ENCODE measurements at regions not wholly inside any gene's neighbourhood (a gene's known extent, or its start where the extent isn't known, plus 50 kb on each side); places are given as distances from the start of the nearest gene placed in this dataset.

DNA sequence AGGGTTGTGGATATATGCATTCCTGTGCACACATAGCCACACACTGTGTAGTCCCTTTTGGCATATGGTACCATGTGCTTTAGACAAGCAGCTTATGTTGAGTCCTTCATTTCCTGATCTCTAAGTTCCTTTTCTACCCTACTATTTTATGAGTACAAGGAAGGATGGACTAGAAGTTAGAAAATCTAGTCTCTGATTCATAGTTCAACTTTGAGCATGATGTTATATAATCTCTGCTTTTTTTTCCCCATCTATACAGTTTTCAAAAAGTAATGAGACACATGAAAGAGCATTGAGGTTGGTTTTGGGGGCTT lies 123.6 kb downstream of the PLEKHG1 start:
- Histone ChIP-seq H3K4me3 (ENCODE audit: low read length) (no peak overlapping the region), H2AFZ (ENCODE audit: low read depth, low read length) (no peak overlapping the region), H3K27ac (ENCODE audit: low read length) (no peak overlapping the region)

DNA sequence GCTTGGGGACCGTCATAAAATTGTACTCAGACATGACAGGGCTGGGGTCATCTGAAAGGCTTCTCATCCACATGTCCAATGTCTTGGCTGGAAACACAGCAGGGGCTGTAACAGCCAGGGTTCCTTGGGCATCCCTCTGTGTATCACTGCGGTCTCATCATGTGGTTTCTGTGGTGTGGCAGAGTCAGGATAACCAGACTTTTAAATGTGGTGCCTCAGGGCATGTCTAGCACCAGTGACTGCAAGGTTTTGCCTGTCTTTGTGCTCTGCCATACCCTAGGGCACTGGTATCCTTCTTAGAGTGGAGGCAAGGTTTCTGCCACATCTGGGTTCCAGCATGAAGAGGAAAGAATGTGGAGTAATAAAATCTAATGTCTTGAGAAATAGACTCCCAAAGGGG lies 124.2 kb downstream of the PLEKHG1 start:
- H3K27me3 ChIP-seq (ENCODE audit: insufficient read depth, low read depth, low read length): no peaks in the 10 kb centered on the region
- peaks cover 56% of the 10 kb centered on the region for H3K79me2 ChIP-seq (replicated peaks; ENCODE audit: insufficient read depth, low read length)
- H3K9me3 ChIP-seq (ENCODE audit: low read length): no peaks in the 10 kb centered on the region
- no peak for TF ChIP-seq TAF1 (IDR thresholded peaks at IDR 0.05; ENCODE audit: low read depth)
- TF ChIP-seq EP300 (conservative IDR thresholded peaks at IDR 0.05; ENCODE audit: poor library complexity, severe bottlenecking): no peak
- no peak overlapping the region for H2AFZ ChIP-seq (ENCODE audit: low read depth, low read length)
- H3K4me2 ChIP-seq (ENCODE audit: low read length): no peak overlapping the region
- H4K20me1 ChIP-seq (ENCODE audit: insufficient read depth): no peaks in the 10 kb centered on the region
- peaks cover 3% of the 10 kb centered on the region for H3F3A ChIP-seq (ENCODE audit: insufficient read depth, low read length, poor library complexity, severe bottlenecking)
- no peak overlapping the region for H3K27ac ChIP-seq (ENCODE audit: low read length)
- H3K36me3 ChIP-seq (ENCODE audit: insufficient read depth, low read length): no peaks in the 10 kb centered on the region
- no peak overlapping the region for H3K9ac ChIP-seq (ENCODE audit: low read length)
- H3K9me2 ChIP-seq (ENCODE audit: insufficient read depth, low read length): no peaks in the 10 kb centered on the region
- H3K4me3 ChIP-seq (ENCODE audit: low read length): no peak overlapping the region

More for the DNA sequence above, 123.6 kb downstream of the PLEKHG1 start:
- Histone ChIP-seq H3K4me2 (ENCODE audit: low read length) (no peak overlapping the region), H3F3A (ENCODE audit: insufficient read depth, low read length, poor library complexity, severe bottlenecking) (peaks cover 3% of the 10 kb centered on the region), H3K9me3 (ENCODE audit: low read length) (no peaks in the 10 kb centered on the region), H4K20me1 (ENCODE audit: insufficient read depth) (no peaks in the 10 kb centered on the region), H3K9me2 (ENCODE audit: insufficient read depth, low read length) (no peaks in the 10 kb centered on the region), H3K9ac (ENCODE audit: low read length) (no peak overlapping the region), H3K36me3 (ENCODE audit: insufficient read depth, low read length) (no peaks in the 10 kb centered on the region), H3K79me2 (replicated peaks; ENCODE audit: insufficient read depth, low read length) (peaks cover 56% of the 10 kb centered on the region), H3K27me3 (ENCODE audit: insufficient read depth, low read depth, low read length) (no peaks in the 10 kb centered on the region)
- TF ChIP-seq, protein P1, sequence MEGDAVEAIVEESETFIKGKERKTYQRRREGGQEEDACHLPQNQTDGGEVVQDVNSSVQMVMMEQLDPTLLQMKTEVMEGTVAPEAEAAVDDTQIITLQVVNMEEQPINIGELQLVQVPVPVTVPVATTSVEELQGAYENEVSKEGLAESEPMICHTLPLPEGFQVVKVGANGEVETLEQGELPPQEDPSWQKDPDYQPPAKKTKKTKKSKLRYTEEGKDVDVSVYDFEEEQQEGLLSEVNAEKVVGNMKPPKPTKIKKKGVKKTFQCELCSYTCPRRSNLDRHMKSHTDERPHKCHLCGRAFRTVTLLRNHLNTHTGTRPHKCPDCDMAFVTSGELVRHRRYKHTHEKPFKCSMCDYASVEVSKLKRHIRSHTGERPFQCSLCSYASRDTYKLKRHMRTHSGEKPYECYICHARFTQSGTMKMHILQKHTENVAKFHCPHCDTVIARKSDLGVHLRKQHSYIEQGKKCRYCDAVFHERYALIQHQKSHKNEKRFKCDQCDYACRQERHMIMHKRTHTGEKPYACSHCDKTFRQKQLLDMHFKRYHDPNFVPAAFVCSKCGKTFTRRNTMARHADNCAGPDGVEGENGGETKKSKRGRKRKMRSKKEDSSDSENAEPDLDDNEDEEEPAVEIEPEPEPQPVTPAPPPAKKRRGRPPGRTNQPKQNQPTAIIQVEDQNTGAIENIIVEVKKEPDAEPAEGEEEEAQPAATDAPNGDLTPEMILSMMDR (IDR thresholded peaks at IDR 0.05; ENCODE audit: poor library complexity, severe bottlenecking): no peak
- TF ChIP-seq POLR2AphosphoS5 (IDR thresholded peaks at IDR 0.05) (no peak), MXI1 (conservative IDR thresholded peaks at IDR 0.05; ENCODE audit: poor library complexity, severe bottlenecking) (no peak), EZH2 (IDR thresholded peaks at IDR 0.05; ENCODE audit: borderline replicate concordance, insufficient read depth, low read length, poor library complexity, severe bottlenecking) (no peak), SMC3 (conservative IDR thresholded peaks at IDR 0.05; ENCODE audit: poor library complexity) (no peak), TAF1 (IDR thresholded peaks at IDR 0.05; ENCODE audit: low read depth) (no peak), EP300 (conservative IDR thresholded peaks at IDR 0.05; ENCODE audit: poor library complexity, severe bottlenecking) (no peak), RAD21 (conservative IDR thresholded peaks at IDR 0.05) (no peak)
- TF ChIP-seq, protein P2, sequence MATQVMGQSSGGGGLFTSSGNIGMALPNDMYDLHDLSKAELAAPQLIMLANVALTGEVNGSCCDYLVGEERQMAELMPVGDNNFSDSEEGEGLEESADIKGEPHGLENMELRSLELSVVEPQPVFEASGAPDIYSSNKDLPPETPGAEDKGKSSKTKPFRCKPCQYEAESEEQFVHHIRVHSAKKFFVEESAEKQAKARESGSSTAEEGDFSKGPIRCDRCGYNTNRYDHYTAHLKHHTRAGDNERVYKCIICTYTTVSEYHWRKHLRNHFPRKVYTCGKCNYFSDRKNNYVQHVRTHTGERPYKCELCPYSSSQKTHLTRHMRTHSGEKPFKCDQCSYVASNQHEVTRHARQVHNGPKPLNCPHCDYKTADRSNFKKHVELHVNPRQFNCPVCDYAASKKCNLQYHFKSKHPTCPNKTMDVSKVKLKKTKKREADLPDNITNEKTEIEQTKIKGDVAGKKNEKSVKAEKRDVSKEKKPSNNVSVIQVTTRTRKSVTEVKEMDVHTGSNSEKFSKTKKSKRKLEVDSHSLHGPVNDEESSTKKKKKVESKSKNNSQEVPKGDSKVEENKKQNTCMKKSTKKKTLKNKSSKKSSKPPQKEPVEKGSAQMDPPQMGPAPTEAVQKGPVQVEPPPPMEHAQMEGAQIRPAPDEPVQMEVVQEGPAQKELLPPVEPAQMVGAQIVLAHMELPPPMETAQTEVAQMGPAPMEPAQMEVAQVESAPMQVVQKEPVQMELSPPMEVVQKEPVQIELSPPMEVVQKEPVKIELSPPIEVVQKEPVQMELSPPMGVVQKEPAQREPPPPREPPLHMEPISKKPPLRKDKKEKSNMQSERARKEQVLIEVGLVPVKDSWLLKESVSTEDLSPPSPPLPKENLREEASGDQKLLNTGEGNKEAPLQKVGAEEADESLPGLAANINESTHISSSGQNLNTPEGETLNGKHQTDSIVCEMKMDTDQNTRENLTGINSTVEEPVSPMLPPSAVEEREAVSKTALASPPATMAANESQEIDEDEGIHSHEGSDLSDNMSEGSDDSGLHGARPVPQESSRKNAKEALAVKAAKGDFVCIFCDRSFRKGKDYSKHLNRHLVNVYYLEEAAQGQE (IDR thresholded peaks at IDR 0.05; ENCODE audit: borderline replicate concordance): no peak

DNA sequence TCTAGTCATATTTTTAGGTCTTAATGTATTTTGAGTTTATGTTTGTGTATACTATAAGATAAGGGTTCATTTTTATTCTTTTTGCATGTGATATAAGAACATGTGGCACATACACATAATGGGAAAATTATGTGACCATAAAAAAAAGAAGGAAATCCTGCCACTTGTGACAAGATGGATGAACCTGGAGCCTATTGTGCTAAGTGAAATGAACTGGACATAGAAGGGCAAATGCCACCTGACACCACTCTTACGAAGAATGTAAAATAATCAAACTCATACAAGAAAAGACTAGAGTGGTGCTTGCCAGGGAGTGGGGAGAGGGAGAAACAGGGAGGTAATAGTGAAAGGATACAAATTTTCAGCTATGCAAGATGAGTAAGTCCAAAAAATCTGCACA lies 126.1 kb downstream of the PLEKHG1 start:
- Histone ChIP-seq H3K27ac (ENCODE audit: low read length) (no peak overlapping the region), H3F3A (ENCODE audit: insufficient read depth, low read length, poor library complexity, severe bottlenecking) (no peaks in the 10 kb centered on the region), H3K9ac (ENCODE audit: low read length) (no peak overlapping the region)

More for the DNA sequence above, 126.1 kb downstream of the PLEKHG1 start:
- Histone ChIP-seq H3K4me2 (ENCODE audit: low read length) (no peak overlapping the region), H3K9me3 (ENCODE audit: low read length) (peaks cover under 1% of the 10 kb centered on the region), H2AFZ (ENCODE audit: low read depth, low read length) (no peak overlapping the region), H3K36me3 (ENCODE audit: insufficient read depth, low read length) (no peaks in the 10 kb centered on the region), H4K20me1 (ENCODE audit: insufficient read depth) (no peaks in the 10 kb centered on the region), H3K79me2 (replicated peaks; ENCODE audit: insufficient read depth, low read length) (peaks cover 56% of the 10 kb centered on the region), H3K27me3 (ENCODE audit: insufficient read depth, low read depth, low read length) (no peaks in the 10 kb centered on the region), H3K4me3 (ENCODE audit: low read length) (no peak overlapping the region), H3K9me2 (ENCODE audit: insufficient read depth, low read length) (no peaks in the 10 kb centered on the region)
- TF ChIP-seq MXI1 (conservative IDR thresholded peaks at IDR 0.05; ENCODE audit: poor library complexity, severe bottlenecking): no peak
- no peak for TF ChIP-seq EP300 (conservative IDR thresholded peaks at IDR 0.05; ENCODE audit: poor library complexity, severe bottlenecking)
- TF ChIP-seq RAD21 (conservative IDR thresholded peaks at IDR 0.05): no peak
- no peak for TF ChIP-seq POLR2AphosphoS5 (IDR thresholded peaks at IDR 0.05)
- no peak for TF ChIP-seq TAF1 (IDR thresholded peaks at IDR 0.05; ENCODE audit: low read depth)
- TF ChIP-seq SMC3 (conservative IDR thresholded peaks at IDR 0.05; ENCODE audit: poor library complexity): no peak

Measured in neural cell (in vitro differentiated cells).